GOT3 (cell line): ENCODE measurements at regions not wholly inside any gene's neighbourhood (a gene's known extent, or its start where the extent isn't known, plus 50 kb on each side); places are given as distances from the start of the nearest gene placed in this dataset.
"Not testable (repeated sequence)": the region's sequence is repeated elsewhere in the genome, so short reads cannot be mapped to it uniquely, and the experiment has no call there.

Experiments used
- DNase-seq: peaks from one replicate; lab custom pipeline; 2025; ENCODE audit warnings: mixed read lengths; lab: John Stamatoyannopoulos, UW

DNA sequence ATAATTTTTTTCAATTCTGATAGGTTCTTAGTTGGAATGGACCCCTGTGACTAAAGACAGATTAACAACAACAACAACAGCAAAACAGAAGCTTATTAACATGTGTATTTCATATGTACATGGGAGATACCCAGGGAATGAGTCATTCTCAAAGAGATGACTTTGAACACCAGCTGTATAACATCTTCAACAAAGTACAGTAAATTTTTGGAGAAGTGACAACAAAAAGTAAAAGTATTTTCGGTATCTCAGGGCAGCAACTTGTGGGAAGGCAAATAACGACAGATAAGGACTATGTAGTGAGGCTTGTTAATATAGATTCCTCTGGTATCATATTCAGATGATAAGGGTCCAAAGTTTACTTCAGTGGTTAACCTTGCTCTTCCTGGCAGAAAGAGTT lies 573.4 kb upstream of the RAG2 start:
- no peak for DNase-seq

DNA sequence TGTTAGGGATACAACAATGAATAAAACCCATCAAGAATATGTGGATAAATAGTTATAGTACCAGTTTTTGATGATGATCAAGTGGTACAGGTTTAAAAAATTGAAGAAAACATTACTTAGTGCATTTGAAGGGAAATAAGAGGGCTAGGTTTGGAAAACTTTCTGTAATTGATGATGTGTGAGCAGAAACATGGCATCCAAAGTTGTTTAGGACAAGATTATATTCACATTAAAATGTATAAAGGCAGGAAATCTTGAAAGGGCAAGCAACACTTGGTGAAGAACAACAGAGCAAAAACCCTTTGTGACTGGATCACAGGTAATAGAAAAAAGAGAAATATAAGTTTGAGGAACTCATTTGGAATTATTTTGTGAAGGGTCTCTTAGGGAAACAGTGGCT lies 572.3 kb upstream of the RAG2 start:
- no peak for DNase-seq

DNA sequence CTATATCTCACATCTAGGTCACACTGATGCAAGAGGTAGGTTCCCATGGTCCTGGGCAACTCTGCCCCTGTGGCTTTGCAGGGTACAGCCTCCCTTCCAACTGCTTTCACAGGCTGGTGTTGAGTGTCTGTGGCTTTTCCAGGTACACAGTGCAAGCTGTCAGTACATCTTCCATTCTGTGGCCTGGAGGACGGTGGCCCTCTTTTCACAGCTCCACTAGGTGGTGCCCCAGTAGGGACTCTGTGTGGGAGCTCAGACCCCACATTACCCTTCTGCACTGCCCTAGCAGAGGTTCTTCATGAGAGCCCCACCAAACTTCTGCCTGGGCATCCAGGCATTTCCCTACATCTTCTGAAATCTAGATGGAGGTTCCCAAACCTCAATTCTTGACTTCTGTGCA lies 547.4 kb upstream of the RAG2 start:
- DNase-seq: not testable (repeated sequence)

DNA sequence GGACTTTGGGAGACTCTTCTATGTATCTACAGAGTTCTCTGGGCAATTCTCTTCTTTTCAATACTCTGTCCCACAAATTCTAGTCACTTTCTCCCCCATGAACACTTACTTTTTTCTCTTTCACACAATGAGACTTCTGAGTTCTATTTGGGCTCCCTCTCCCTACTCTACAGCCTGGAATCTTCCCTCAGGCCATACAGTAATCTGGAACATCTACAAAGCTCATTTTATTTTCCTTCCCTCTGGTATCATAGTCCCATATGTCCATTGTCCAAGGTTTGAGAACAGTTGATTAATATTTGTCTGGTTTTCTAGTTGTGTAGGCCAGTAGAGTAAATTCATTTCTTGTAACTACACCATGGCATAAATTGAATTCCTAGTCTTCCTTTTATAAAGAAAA lies 544.6 kb upstream of the RAG2 start:
- DNase-seq: no peak

DNA sequence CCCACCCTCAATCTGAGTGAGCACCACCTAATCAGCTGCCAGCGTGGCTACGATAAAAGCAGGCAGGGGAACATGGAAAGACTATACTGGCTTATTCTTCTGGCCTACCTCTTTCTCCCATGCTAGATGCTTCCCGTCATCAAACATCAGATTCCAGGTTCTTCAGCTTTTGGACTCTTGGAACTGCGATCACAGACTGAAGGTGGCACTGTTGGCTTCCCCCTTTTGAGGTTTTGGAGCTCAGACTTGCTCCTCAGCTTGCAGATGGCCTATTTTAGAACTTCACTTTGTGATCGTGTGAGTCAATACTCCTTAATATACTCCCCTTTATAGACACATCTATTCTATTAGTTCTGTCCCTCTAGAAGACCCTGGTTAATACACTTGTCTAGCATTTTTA lies 543.7 kb upstream of the RAG2 start:
- no peak for DNase-seq

DNA sequence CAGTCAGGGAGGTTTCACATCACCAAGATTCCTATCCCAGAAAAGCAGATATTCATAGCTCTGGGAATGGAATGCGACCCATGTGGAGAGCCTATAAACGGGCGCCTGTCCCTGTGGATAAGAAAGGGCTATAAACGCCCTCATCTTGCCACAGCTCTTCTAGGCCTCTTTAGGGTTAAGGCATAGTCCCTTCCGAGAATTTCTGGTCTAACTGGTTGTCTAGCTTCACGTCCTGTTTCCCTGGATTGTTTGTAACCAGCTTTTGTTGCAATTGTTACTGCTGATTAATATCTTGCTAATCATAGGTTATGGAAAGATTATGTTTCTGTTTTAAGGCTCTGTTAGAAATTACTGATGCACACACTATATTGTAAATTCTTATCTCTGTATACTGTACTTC lies 537.6 kb upstream of the RAG2 start:
- not testable (repeated sequence) for DNase-seq

DNA sequence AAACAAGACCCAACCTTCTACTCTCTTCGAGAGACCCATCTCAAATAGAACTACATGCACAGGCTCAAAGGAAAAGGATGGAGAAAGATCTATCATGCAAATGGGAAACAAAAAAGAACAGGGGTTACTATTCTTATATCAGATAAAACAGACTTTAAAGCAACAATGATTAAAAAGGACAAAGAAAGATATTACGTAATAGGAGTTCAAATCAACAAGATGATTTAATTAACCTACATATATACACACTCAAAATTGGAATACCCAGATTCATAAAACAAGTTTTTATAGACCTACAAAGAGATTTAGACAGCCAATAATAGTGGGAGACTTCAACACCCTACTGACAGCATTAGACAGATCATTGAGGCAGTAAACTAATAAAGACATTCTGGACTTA lies 536.6 kb upstream of the RAG2 start:
- no peak for DNase-seq

DNA sequence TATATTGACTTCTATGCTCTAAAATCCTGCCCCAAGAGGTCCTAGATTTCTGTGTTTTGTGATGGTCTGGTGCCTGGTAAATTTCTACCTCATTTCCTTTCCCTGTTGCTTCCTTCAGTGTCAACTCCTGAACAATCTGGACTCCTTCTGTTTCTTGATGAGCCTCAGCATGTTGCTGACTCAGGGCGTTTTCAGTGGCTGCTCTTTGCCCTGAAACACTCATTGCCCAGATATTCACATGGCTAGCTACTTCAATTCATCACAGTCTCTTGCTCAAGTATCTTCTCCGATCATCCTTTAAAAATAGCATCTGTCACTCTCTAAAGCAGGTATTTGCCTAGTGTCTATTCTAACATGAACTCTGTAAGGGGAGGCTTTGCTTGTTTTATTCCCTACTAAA lies 526.3 kb upstream of the RAG2 start:
- DNase-seq: no peak

DNA sequence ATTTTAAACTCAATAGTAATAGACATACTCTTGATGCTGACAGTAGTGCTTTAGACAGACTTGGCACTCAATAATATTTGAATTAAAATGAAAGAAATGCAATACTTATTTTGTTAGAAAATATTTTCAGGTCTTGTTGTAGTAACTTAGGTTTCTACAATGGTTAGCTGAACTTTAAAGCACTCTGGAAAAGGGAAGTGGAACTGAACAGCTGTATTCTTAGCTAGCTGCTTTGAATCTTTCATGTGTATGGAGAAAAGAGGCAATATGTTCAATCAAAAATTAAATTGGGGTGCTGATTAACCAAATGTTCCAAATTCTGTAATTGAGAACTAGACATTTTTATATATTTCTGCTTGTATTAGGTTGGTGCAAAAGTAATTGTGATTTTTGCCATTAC lies 517.9 kb upstream of the RAG2 start:
- DNase-seq: no peak

DNA sequence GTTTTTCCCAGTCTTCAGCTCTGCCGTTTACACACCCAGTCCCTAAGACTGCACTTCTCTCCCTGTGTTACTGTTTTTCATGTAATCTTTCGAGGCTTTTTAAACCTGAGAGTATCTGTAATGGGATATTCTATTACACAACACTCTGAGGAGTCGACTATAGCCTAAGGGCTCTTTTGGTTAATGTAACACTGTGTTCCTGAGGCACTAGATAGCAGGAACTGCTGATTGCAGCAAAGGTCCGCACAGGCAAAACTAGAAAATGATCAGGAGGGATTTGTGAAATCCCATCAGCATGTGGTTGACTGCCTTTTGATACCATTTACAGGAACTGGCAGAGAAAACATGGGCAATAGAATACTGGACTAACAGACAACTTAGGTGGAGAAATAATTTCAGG lies 512.3 kb upstream of the RAG2 start:
- no peak for DNase-seq

DNA sequence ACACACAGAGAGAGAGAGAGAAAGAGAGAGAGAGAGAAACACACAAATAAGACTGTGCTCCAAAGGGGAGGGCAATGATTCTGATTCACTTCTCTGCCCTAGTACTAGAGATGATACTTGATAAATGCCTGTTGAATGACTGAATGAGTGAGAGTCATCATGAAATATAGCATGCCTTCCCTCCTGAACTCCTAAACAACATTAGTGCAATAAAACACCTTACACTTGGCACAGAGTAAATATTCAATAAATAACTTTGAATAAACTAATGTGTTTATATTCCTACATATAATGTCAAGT lies 511.2 kb upstream of the RAG2 start:
- no peak for DNase-seq

DNA sequence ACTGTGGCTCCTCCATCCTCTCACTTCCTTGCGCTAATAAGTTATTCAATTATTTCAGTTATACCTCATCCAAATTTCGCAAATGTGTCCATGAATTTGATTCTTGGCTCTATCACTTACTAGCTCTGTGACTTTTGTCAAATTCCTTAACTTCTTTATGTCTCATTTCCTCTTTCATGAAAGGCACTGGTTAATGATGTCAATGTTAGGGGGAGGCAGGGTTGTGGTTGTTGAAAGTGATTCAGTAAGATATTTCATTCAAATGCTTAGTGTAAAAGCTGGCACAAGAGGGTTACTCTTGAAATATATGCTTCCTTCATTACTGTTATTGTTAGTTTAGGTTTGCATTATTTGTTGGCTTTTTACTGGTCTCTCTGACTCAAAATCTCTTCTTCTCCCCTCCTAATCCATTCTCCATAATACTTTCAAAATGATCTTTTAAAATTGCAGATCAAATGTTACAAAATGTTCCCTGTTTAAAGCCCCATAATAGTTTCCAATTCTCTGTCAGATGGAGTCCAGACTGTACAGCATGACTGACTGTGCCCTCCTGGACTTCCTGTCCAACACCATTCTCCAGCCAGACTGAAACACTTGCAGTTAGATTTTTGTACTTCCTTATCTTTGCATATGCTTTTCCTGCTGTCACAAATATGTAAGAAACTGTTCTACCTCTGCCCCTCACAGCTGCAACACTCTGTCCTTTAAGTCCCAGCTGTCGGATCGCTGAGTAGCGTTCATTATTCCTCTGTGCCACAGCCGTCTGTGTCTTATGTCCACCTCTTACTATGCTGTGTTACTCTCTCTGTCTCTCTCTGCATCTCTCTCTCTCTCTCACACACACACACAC lies 510.6 kb upstream of the RAG2 start:
- no peak for DNase-seq

DNA sequence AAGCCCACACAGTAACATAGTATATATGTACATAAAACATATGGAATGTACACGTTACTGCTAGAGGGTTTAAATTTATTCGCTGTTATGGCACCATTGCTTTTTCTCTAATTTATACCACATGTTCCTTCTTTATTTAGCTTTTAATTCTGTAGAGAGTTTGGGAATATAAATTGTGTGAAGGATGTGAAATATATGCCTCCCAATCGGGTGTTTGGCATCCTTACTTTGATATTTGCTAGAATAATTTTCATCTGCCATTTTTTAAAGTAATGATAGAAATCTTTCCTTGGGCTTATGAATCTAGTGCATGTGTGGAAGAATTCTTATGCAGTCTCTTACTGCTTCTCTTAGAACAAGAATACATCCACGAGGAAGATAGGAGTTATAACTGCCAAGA lies 509.8 kb upstream of the RAG2 start:
- DNase-seq: no peak

DNA sequence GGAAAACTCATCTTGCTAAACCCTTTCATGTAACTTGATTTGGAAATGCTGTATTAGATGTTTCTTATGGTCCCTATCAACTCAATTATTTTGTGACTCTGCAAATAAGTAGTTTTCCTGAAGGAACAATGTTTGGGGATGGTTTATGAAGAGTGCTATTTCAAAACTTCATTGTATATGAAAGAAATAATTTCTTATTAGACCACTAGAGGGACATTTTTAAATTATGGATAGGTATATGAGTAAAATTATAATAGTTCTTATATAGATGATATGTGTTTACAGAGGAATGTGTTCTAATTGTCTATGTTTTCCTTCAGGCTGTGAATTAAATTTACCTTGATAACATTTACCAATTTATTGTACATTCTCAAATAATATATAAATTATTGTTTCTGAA lies 509.4 kb upstream of the RAG2 start:
- no peak for DNase-seq

DNA sequence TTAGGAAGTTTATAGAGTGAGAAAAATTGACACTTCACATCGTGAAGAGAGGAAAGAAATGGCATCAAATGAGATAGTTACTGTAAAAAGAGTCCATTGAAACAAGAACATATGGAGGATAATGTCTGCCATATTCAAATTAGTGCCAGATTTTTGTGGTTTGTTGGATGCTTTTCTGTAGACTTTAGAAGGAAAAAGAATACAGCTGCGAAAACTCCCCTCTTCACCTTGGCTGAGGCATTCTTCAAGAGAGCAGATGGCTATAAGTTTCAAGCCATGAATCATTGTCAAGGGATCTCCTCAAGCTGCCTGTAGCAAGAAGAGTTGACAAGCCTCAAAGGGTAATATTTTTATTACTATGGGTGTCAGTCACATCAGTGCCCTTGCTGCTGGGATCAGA lies 507.4 kb upstream of the RAG2 start:
- DNase-seq: no peak

DNA sequence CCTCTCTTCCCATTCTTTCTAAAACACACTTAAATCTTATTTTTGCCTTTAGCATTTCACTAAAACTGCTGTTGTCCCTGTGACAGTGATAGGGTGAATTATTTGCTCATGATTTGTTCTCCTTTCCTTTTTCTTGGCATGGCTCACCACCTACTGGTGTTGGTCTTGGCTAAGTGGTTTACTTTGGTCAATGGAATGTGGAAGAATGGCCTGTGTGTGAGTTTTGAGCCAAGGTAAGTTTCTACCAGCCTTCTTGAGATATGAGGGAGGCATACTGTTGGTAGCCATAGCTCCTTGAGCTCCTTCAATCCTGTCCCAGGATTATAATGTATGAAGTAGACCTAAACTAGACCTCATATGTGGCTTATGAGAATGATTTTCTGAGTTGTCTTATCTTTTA lies 506.3 kb upstream of the RAG2 start:
- DNase-seq: no peak

DNA sequence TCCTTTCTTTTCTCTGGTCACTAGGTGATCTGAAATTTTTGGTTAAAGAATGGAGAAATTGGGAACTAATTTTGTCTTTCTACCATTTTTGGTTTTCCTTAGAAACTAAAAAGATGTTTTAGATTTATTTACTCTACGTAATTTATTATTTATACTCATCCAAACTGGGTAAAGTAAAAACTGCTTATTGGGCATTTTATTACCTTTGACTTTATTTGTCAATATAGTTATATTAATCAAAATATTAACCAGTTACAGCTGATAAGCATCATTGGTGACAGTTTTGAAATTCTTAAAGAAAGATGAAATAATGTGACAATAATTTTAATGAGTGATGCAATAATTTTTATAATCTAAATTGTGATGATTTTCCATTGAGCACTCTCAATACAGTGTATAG lies 502.0 kb upstream of the RAG2 start:
- DNase-seq: no peak

DNA sequence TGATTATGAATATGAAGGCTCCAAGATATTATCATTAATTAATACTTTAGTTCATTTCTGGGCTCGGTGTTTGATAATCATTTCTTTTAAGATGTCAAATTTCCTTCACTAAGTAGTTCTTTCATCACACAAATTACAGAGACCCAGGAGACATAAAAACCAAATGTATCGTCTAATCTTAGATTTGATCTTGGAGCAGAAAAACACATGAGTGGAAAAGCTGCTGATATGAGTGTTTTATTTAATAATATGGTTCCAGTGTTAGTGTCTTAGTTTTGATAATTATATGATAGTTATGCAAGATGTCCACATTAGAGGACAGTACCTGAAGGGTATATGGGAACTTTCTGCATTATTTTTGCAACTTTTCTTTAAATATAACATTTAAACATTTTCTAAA lies 494.5 kb upstream of the RAG2 start:
- no peak for DNase-seq

DNA sequence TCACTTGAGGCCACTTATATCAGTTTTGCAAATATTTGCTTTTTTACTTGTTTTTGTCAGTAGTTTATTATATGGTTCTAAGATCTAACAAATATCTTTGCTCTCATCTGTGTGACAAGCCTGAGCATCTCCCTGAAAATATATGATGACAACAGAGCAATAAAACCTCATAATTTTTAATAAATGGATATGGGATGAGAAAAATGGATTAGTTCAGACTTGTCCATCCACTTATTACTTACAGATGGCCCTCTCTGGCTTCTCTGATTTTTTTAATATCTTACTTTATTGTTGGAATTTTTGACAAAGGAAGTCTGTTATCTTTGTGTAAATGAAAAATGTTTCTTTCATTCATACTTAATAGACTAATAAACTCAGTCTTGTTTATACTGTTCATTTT lies 491.4 kb upstream of the RAG2 start:
- no peak for DNase-seq

DNA sequence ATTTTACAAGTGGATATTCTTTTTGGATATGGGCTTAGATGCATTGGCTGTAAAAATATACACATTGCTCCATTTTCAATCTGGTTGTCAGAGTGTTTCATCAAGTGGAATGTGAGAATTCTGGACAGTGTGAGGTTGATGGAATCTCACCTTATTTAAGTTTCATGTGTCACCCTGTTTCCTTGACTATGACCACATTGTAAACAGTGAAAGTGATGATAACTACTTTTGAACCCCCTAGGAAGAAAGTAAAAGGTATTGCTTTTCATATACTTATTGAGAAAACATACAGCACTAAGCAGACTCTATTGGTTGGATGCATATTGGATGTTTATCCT lies 490.5 kb upstream of the RAG2 start:
- no peak for DNase-seq

DNA sequence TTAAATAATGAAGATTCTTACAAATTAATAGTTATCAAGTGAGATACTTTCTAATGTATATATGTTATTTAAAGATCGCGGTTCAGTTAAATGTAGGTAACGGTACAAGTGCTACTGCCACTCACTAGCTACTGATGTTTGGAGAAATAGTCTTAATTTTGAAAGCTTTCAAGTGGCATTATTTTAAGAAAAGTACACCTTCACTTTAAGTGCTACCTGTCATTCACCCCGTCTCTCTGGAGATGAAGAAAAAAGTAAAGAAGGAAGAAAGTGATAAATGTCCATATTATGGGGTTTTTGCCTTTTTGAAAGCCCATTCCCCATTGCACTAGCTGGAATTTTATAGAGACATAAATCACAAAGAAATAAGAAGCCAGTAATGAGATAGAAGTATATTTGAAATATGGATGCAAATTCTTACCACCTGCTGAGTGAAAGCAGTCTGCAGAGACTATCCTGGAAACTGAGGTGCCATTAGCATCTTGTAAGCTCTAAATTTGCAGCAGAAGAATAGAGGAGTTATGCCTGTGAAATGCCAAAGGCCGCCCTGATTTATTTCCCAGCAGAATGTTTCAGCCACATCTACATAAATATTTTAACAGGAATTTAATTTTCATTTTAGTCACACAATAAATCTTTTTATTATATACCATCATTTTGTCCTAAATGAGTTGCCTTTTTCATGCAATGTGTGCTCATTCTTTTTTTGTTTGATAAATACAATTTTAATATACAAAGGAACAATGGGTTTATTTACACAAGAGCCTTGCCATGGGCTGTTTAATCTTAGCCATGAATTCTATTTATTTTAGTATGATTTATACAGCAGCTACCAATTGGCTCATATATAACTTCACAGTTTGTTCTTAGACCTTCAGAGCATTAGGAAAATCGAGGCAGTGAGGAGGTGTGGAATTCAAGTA lies 489.9 kb upstream of the RAG2 start:
- DNase-seq: no peak

DNA sequence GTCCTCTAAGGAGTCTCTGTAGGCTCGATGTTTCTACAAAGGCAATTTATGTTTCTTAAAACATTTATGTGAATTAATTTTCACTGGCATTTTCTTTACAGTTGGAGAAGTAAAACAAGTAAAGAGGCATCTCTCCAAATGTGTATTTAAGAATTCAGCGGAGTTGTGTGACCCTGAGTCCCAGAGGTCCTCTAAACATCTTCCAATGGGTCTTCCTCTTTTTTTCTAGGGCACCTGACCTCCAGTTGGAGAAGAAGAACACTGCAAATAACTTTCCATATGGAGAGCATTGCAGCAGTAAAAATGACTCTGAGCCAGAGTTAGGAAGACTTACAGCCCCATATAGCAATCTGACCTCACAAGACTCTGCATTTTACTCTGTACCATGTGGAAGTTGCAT lies 480.5 kb upstream of the RAG2 start:
- no peak for DNase-seq

DNA sequence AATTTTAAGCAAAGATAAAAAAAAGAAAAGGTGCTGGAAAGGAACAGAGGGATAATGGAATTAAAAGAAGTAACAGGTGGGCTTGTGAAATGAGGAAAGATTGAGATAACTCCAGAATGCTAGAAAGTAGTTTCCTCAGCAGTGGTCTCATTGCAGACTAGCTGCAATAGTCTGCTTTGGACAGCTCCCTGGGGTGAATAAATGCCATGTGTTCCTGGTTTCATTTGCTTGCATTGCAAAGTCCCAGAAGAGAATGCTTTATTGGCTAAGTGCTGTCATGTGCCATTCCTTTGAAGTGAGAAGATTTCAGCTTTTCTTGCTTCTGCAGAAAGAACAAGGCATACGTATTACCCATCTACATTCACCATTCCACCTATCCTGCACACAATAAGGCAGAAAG lies 478.8 kb upstream of the RAG2 start:
- no peak for DNase-seq
